Suprapubic skin (tissue), 4 donors: ENCODE measurements at regions not wholly inside any gene's neighbourhood (a gene's known extent, or its start where the extent isn't known, plus 50 kb on each side); places are given as distances from the start of the nearest gene placed in this dataset.

Source experiments
- CTCF ChIP-seq, 2 donors: fragments of 200-600 bp in 1 of 2; fragments of 450-650 bp in 1 of 2; sonication (generic) in 1 of 2; IDR thresholded peaks; one replicate each; pipeline ENCODE4 v1.5.1; 2016 to 2019; ENCODE audit warnings: antibody characterized with exemption in 2 of 2, mild to moderate bottlenecking in 1 of 2, moderate library complexity in 1 of 2
- EP300 ChIP-seq: sonication (generic); formaldehyde crosslinking; IDR thresholded peaks from one replicate; pipeline ENCODE4 v1.6.1; 2017; ENCODE audit warnings: antibody characterized with exemption
- POLR2A ChIP-seq, 2 donors: fragments of 450-650 bp; IDR thresholded peaks; one replicate each; pipeline ENCODE4 v1.6.1; 2017; ENCODE audit warnings: antibody characterized with exemption in 2 of 2, mild to moderate bottlenecking in 2 of 2, moderate library complexity in 2 of 2
- POLR2AphosphoS5 ChIP-seq, 3 donors: sonication (generic); formaldehyde crosslinking; IDR thresholded peaks; one replicate each; pipeline ENCODE4 v1.6.1; 2017; ENCODE audit warnings: antibody characterized with exemption in 3 of 3

GRCh38 chr12:11524446-11524845, 125.0 kb upstream of the ETV6 start:
- TF ChIP-seq POLR2A (IDR thresholded peaks at IDR 0.05) = no peak
- no peak for TF ChIP-seq CTCF (IDR thresholded peaks at IDR 0.05)
- no peak for TF ChIP-seq EP300
- no peak for TF ChIP-seq POLR2AphosphoS5 (IDR thresholded peaks at IDR 0.05)
